Caco-2 (cell line): ENCODE measurements at regions not wholly inside any gene's neighbourhood (a gene's known extent, or its start where the extent isn't known, plus 50 kb on each side); places are given as distances from the start of the nearest gene placed in this dataset.

Experiments
- BruUV-seq: library from RNA; stranded (reverse); fragments of 400-500 nt; replicated peaks from 2 replicates; lab custom pipeline; 2021; lab: Mats Ljungman, UMichigan
- CTCF ChIA-PET: fragments of 300-600 bp; sonication (Branson Sonifier 250); formaldehyde crosslinking; loops from one replicate; lab custom pipeline; 2022; ENCODE audit warnings: antibody characterized with exemption; lab: Charles Lee
- POLR2A ChIA-PET: fragments of 300-600 bp; sonication (Branson Sonifier 250); formaldehyde crosslinking; loops from one replicate; lab custom pipeline; 2022; ENCODE audit warnings: antibody characterized with exemption; lab: Charles Lee
- DNase-seq, 2 experiments: peaks; one replicate each; pipeline versions ENCODE4 v3.0.0 to v3.0.0-alpha.2; 2020 to 2022
- H3K27me3 ChIP-seq: replicated peaks from 2 replicates; pipeline ENCODE4 v1.6.0; 2011; ENCODE audit warnings: low read length; ENCODE audit not compliant: control insufficient read depth, insufficient read depth
- H3K36me3 ChIP-seq: 2 replicates; pipeline ENCODE4 v1.5.1; 2011; ENCODE audit warnings: low read length; ENCODE audit not compliant: control insufficient read depth, insufficient read depth
- H3K4me1 ChIP-seq: fragments of 250-450 bp; sonication (Bioruptor Pico); 2 replicates; pipeline ENCODE4 v1.5.1; 2020; ENCODE audit warnings: mild to moderate bottlenecking
- H3K4me3 ChIP-seq: 2 replicates; pipeline ENCODE4 v1.5.1; 2011; ENCODE audit warnings: low read depth, mild to moderate bottlenecking, control low read depth, low read length
- H3K9me3 ChIP-seq: fragments of 250-450 bp; sonication (Bioruptor Pico); 2 replicates; pipeline ENCODE4 v1.5.1; 2020; ENCODE audit warnings: mild to moderate bottlenecking, moderate library complexity
- H3K27ac Mint-ChIP-seq: one replicate; pipeline ENCODE4 v1.8.0; 2022; ENCODE audit warnings: mixed read lengths; ENCODE audit not compliant: unreplicated experiment
- H3K27me3 Mint-ChIP-seq: one replicate; pipeline ENCODE4 v1.8.0; 2022; ENCODE audit warnings: mixed read lengths; ENCODE audit not compliant: insufficient read depth, unreplicated experiment
- H3K36me3 Mint-ChIP-seq: one replicate; pipeline ENCODE4 v1.8.0; 2022; ENCODE audit warnings: mild to moderate bottlenecking, mixed read lengths; ENCODE audit not compliant: insufficient read depth, unreplicated experiment
- H3K4me1 Mint-ChIP-seq: one replicate; pipeline ENCODE4 v1.8.0; 2022; ENCODE audit warnings: low read depth, mixed read lengths; ENCODE audit not compliant: unreplicated experiment
- H3K4me3 Mint-ChIP-seq: one replicate; pipeline ENCODE4 v1.8.0; 2022; ENCODE audit warnings: mild to moderate bottlenecking, moderate library complexity, mixed read lengths; ENCODE audit not compliant: unreplicated experiment
- H3K9me3 Mint-ChIP-seq: one replicate; pipeline ENCODE4 v1.8.0; 2022; ENCODE audit warnings: mixed read lengths; ENCODE audit not compliant: unreplicated experiment
- intact Hi-C: fragments of 100-400 bp; cut with micrococcal nuclease; formaldehyde crosslinking; loops from one replicate; pipeline ENCODE4 v1.10.0; 2022; ENCODE audit not compliant: unreplicated experiment
- TF ChIP-seq, protein P1 (sequence below), 2 experiments: fragments of 200-600 bp in 1 of 2; IDR thresholded peaks; 1 replicate in 1 of 2; 2 replicates in 1 of 2; pipeline versions ENCODE4 v1.5.1 to v1.8.0; 2011 to 2022; ENCODE audit warnings: antibody characterized with exemption in 1 of 2, control low read depth in 1 of 2, inconsistent platforms in 1 of 2, low read depth in 1 of 2, low read length in 1 of 2, mild to moderate bottlenecking in 1 of 2, moderate library complexity in 1 of 2; ENCODE audit not compliant: insufficient read depth in 1 of 2, severe bottlenecking in 1 of 2, unreplicated experiment in 1 of 2

DNA sequence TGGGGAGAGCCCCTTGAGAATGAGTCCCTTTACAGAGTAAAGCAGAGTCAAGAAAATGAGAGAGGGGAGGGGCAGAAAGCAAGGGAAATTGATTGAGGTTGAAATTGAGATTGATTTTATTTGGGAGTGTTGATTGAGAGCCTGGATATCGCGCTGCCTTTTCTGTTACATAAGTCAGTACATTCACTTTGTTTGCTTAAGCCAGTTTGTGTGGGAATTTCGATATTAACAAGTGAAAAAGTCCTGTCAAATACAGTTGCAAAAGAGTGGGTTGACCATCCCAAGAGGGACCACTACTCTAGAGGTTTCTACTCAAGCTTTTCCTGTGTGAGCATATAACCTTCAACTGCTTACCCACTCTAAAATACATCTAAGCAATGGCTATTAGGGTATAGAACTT lies 331.4 kb upstream of the AZI2 start:
- ChIA-PET POLR2A (no interaction called here), CTCF (no interaction called here)
- H3K27me3 Mint-ChIP-seq = peaks cover 5% of the 10 kb centered on the region
- intact Hi-C loops = no loop called here
- H3K9me3 ChIP-seq = no peaks in the 10 kb centered on the region
- H3K4me1 Mint-ChIP-seq = no peaks in the 10 kb centered on the region
- H3K36me3 ChIP-seq = no peaks in the 10 kb centered on the region
- TF ChIP-seq, protein P1, sequence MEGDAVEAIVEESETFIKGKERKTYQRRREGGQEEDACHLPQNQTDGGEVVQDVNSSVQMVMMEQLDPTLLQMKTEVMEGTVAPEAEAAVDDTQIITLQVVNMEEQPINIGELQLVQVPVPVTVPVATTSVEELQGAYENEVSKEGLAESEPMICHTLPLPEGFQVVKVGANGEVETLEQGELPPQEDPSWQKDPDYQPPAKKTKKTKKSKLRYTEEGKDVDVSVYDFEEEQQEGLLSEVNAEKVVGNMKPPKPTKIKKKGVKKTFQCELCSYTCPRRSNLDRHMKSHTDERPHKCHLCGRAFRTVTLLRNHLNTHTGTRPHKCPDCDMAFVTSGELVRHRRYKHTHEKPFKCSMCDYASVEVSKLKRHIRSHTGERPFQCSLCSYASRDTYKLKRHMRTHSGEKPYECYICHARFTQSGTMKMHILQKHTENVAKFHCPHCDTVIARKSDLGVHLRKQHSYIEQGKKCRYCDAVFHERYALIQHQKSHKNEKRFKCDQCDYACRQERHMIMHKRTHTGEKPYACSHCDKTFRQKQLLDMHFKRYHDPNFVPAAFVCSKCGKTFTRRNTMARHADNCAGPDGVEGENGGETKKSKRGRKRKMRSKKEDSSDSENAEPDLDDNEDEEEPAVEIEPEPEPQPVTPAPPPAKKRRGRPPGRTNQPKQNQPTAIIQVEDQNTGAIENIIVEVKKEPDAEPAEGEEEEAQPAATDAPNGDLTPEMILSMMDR (IDR thresholded peaks at IDR 0.05; ENCODE audit: insufficient read depth in 1 of 2, low read depth in 1 of 2, low read length in 1 of 2, severe bottlenecking in 1 of 2, unreplicated experiment in 1 of 2) = no peak
- no peak for DNase-seq
- no peaks in the 10 kb centered on the region for H3K9me3 Mint-ChIP-seq
- H3K4me1 ChIP-seq = no peaks in the 10 kb centered on the region
- no peaks in the 10 kb centered on the region for H3K36me3 Mint-ChIP-seq
- BruUV-seq = no TSS peak
- no peak overlapping the region for H3K4me3 ChIP-seq
- H3K27ac Mint-ChIP-seq = no peak overlapping the region
- H3K27me3 ChIP-seq = no peaks in the 10 kb centered on the region
- H3K4me3 Mint-ChIP-seq = no peak overlapping the region

DNA sequence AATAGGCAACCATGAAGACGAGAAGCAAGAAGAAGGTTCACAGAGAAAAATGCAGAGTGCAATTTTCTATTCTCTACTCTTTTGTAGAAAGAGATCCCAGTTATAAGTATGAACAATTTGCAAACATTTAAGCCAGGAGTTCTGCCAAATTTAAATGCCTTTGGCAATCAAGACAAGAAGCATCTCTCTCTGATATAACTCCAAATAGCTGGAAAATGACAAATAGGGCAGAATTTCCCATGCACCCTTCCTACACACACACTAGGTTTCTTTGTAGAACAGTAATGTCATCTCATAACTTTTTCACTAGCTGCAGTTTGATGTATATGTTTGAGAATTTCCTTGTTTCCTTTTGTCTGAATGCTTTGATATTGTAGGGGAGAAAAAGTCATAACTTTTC lies 333.5 kb upstream of the AZI2 start:
- DNase-seq = no peak
- no peaks in the 10 kb centered on the region for H3K27me3 ChIP-seq
- Mint-ChIP-seq H3K4me1 (no peaks in the 10 kb centered on the region), H3K9me3 (no peaks in the 10 kb centered on the region), H3K4me3 (no peak overlapping the region), H3K27me3 (peaks cover 5% of the 10 kb centered on the region), H3K27ac (no peak overlapping the region), H3K36me3 (no peaks in the 10 kb centered on the region)
- intact Hi-C loops = no loop called here
- H3K36me3 ChIP-seq = no peaks in the 10 kb centered on the region
- no peak overlapping the region for H3K4me3 ChIP-seq
- H3K4me1 ChIP-seq = no peaks in the 10 kb centered on the region
- no TSS peak for BruUV-seq
- ChIA-PET CTCF (no interaction called here), POLR2A (no interaction called here)
- no peaks in the 10 kb centered on the region for H3K9me3 ChIP-seq
- TF ChIP-seq, protein P1 (IDR thresholded peaks at IDR 0.05; ENCODE audit: insufficient read depth in 1 of 2, low read depth in 1 of 2, low read length in 1 of 2, severe bottlenecking in 1 of 2, unreplicated experiment in 1 of 2) = no peak

GRCh38 chr3:28690176-28690575 lies 341.6 kb upstream of the AZI2 start:
- BruUV-seq = no TSS peak
- Mint-ChIP-seq H3K27me3 (peaks cover 3% of the 10 kb centered on the region), H3K27ac (no peak overlapping the region), H3K4me1 (no peaks in the 10 kb centered on the region), H3K4me3 (no peak overlapping the region), H3K9me3 (no peaks in the 10 kb centered on the region), H3K36me3 (no peaks in the 10 kb centered on the region)
- TF ChIP-seq, protein P1 (IDR thresholded peaks at IDR 0.05; ENCODE audit: insufficient read depth in 1 of 2, low read depth in 1 of 2, low read length in 1 of 2, severe bottlenecking in 1 of 2, unreplicated experiment in 1 of 2) = no peak
- CTCF ChIA-PET = no interaction called here
- no peak for DNase-seq
- Histone ChIP-seq H3K4me3 (no peak overlapping the region), H3K4me1 (no peaks in the 10 kb centered on the region), H3K9me3 (no peaks in the 10 kb centered on the region), H3K36me3 (no peaks in the 10 kb centered on the region), H3K27me3 (no peaks in the 10 kb centered on the region)
- intact Hi-C loops = no loop called here
- POLR2A ChIA-PET = no interaction called here
